ENCODE measurements at regions not wholly inside any gene's neighbourhood (a gene's known extent, or its start where the extent isn't known, plus 50 kb on each side); places are given as distances from the start of the nearest gene placed in this dataset.
A peak's percentile ranks its signal among the peaks of the same experiment; 100 is the strongest.
"Not testable (repeated sequence)": the region's sequence is repeated elsewhere in the genome, so short reads cannot be mapped to it uniquely, and the experiment has no call there.

GRCh38 chr7:153190986-153191385, 431.4 kb downstream of the ACTR3B start:
- H3K36me3 ChIP-seq = no peaks in the 10 kb centered on the region
- no peaks in the 10 kb centered on the region; the same call in 1 of the 2 replicates for H3K4me1 ChIP-seq
- no peaks in the 10 kb centered on the region for H3K27me3 ChIP-seq
- TF ChIP-seq, protein P1, sequence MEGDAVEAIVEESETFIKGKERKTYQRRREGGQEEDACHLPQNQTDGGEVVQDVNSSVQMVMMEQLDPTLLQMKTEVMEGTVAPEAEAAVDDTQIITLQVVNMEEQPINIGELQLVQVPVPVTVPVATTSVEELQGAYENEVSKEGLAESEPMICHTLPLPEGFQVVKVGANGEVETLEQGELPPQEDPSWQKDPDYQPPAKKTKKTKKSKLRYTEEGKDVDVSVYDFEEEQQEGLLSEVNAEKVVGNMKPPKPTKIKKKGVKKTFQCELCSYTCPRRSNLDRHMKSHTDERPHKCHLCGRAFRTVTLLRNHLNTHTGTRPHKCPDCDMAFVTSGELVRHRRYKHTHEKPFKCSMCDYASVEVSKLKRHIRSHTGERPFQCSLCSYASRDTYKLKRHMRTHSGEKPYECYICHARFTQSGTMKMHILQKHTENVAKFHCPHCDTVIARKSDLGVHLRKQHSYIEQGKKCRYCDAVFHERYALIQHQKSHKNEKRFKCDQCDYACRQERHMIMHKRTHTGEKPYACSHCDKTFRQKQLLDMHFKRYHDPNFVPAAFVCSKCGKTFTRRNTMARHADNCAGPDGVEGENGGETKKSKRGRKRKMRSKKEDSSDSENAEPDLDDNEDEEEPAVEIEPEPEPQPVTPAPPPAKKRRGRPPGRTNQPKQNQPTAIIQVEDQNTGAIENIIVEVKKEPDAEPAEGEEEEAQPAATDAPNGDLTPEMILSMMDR (IDR thresholded peaks at IDR 0.05; ENCODE audit: low read depth, low read length) = no peak
- H3K4me3 ChIP-seq (ENCODE audit: low read depth, low read length) = no peak overlapping the region
- DNase-seq = no peak
- H3K9me3 ChIP-seq = no peaks in the 10 kb centered on the region

DNA sequence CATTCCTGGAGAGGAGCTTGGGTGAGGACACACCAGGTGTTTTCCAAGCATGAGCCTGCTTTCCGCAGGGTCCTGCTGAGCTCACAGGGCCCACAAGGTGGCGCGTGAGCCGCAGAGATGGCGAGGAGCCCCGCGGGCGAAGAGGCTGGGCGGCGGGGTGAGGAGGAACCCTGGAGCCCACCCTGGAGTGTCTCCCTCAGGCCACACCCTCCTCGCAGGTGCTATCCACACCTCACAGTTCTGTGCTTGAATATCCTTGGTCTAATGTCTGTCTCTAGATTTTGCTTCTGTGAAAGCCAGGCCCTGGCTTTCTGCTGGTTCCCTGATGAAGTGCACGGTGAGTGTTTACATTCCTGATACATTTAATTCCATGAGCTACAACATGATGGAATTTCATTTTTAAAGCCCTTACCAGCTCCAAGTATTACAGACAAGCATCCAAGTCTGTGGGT, 433.6 kb downstream of the ACTR3B start:
- H3K27me3 ChIP-seq = no peaks in the 10 kb centered on the region
- no peak overlapping the region; the same call in 1 of the 2 replicates for H3K4me3 ChIP-seq (ENCODE audit: low read depth, low read length)
- H3K9me3 ChIP-seq = no peaks in the 10 kb centered on the region
- no peaks in the 10 kb centered on the region; the same call in 1 of the 2 replicates for H3K4me1 ChIP-seq
- DNase-seq = peak; percentile 70
- TF ChIP-seq, protein P1 (IDR thresholded peaks at IDR 0.05; ENCODE audit: low read depth, low read length) = peak; percentile 83
- H3K36me3 ChIP-seq = no peaks in the 10 kb centered on the region

DNA sequence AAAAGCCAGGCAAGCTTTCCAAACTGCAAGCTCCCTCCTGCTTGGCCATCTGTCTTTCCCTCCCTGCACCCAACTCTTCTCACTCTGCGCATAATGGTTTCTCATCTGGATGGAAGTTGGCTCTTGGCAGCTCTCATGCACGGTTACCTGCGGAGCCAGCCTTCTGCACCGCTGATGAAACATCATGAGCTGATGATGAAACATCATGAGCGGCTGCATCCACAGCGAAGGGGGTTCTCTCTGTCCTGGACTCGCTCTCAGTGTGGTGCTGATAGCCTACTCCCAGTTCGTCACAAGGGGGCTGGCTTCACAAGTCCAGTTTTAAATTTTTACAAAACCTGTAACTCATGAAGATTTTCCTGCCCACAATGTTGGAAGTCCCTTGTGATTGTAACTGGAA, 457.5 kb downstream of the ACTR3B start:
- H3K9me3 ChIP-seq = no peaks in the 10 kb centered on the region
- TF ChIP-seq, protein P1 (IDR thresholded peaks at IDR 0.05; ENCODE audit: low read depth, low read length) = no peak
- H3K4me1 ChIP-seq = no peaks in the 10 kb centered on the region
- no peak for DNase-seq
- no peaks in the 10 kb centered on the region for H3K36me3 ChIP-seq
- H3K4me3 ChIP-seq (ENCODE audit: low read depth, low read length) = no peak overlapping the region
- peaks cover 7% of the 10 kb centered on the region; the same call in 1 of the 2 replicates for H3K27me3 ChIP-seq

DNA sequence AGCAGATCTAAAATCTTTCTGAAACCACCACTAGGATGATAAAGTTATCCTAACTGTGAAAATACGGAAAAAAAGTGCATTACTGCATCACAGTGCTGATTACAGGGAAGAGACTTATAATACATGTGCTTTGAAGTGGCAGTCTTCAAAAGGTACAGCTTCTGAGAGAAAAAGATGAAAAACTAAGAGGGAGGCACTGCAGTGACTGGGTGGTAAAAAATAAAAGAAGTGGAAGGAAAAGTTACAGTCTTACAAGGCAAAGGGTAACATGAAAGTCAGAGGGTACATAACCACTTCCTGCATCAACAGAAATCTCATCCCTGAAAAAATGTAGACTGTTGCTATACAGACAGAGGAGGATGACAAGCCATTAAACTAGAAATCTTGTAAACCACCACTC, 465.3 kb downstream of the ACTR3B start:
- DNase-seq = no peak
- Histone ChIP-seq H3K36me3 (no peaks in the 10 kb centered on the region), H3K4me3 (ENCODE audit: low read depth, low read length) (no peak overlapping the region), H3K9me3 (no peaks in the 10 kb centered on the region), H3K27me3 (no peaks in the 10 kb centered on the region), H3K4me1 (no peaks in the 10 kb centered on the region)
- TF ChIP-seq, protein P1 (IDR thresholded peaks at IDR 0.05; ENCODE audit: low read depth, low read length) = no peak

DNA sequence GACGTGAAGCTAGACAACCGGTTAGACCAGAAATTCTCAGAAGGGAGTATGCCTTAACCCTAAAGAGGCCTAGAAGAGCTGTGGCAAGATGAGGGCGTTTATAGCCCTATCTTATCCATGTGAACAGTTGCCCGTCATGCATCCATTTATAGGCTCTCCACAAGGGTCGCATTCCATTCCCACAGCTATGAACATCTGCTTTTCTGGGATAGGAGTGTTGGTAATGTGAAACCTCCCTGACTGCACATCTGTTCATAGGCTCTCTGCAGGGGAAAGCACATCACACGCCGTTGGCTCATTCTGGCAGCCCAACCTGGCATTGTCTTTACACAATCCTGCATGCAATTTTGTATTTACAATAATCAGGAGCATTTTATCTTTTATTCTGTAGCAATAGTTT, 485.6 kb downstream of the ACTR3B start:
- H3K36me3 ChIP-seq; DNase-seq; H3K4me1 ChIP-seq; H3K4me3 ChIP-seq (ENCODE audit: low read depth, low read length); H3K9me3 ChIP-seq; H3K27me3 ChIP-seq: not testable (repeated sequence)

- no peak overlapping the region for H3K4me3 ChIP-seq (ENCODE audit: low read depth, low read length)
- DNase-seq = no peak
- TF ChIP-seq, protein P1 (IDR thresholded peaks at IDR 0.05; ENCODE audit: low read depth, low read length) = no peak
These were observed 486.3 kb downstream of the ACTR3B start for GRCh38 chr7:153245809-153246208.

DNA sequence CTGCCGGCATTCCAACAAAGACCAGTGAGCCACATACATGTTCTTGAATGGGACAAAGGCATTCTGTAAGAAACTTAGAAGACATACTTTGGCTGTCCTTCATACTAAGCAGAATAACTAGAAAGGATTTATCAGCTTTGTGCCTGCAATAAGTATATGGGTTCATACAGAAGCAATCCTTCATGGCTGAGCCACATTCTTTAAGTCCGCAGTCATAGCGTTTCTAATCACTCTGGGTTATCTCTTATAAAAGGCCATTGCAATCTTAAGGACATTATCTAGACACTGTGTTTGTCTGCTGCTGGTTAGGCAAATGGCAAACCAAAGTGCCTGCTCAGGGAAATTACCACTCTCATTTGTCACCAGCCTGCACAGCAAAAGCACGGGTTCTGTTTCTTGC, 488.4 kb downstream of the ACTR3B start:
- Histone ChIP-seq H3K4me1 (no peaks in the 10 kb centered on the region), H3K36me3 (no peaks in the 10 kb centered on the region), H3K4me3 (ENCODE audit: low read depth, low read length) (no peak overlapping the region), H3K9me3 (no peaks in the 10 kb centered on the region), H3K27me3 (peaks cover 9% of the 10 kb centered on the region; the same call in 1 of the 2 replicates)
- no peak for DNase-seq
- TF ChIP-seq, protein P1 (IDR thresholded peaks at IDR 0.05; ENCODE audit: low read depth, low read length) = no peak

More at GRCh38 chr7:153245809-153246208, 486.3 kb downstream of the ACTR3B start:
- Histone ChIP-seq H3K27me3 (peaks cover 9% of the 10 kb centered on the region; the same call in 1 of the 2 replicates), H3K4me1 (no peaks in the 10 kb centered on the region), H3K36me3 (no peaks in the 10 kb centered on the region), H3K9me3 (no peaks in the 10 kb centered on the region)
